ENCODE measurements at regions not wholly inside any gene's neighbourhood (a gene's known extent, or its start where the extent isn't known, plus 50 kb on each side); places are given as distances from the start of the nearest gene placed in this dataset.

GRCh38 chr22:49201046-49201970 is 626.4 kb downstream of the BRD1 start:
- no peak for TF ChIP-seq CTCF (conservative IDR thresholded peaks at IDR 0.05; ENCODE audit: low read length)
- no peak for TF ChIP-seq EZH2phosphoT487 (IDR thresholded peaks at IDR 0.05; ENCODE audit: borderline replicate concordance)
- H3K4me2 ChIP-seq (ENCODE audit: low read depth, low read length, poor library complexity, severe bottlenecking) = no peak overlapping the region
- H4K20me1 ChIP-seq (ENCODE audit: insufficient read depth, low read length, poor library complexity, severe bottlenecking) = no peaks in the 10 kb centered on the region
- H3K9me2 ChIP-seq (replicated peaks; ENCODE audit: low read depth, low read length) = no peaks in the 10 kb centered on the region
- H3K9ac ChIP-seq (ENCODE audit: low read depth, low read length, poor library complexity, severe bottlenecking) = no peak overlapping the region
- H3F3A ChIP-seq (ENCODE audit: low read depth) = no peaks in the 10 kb centered on the region
- H3K4me1 ChIP-seq (ENCODE audit: insufficient read depth, low read length, poor library complexity, severe bottlenecking) = no peaks in the 10 kb centered on the region
- no peak overlapping the region for H3K4me3 ChIP-seq (ENCODE audit: low read length, poor library complexity, severe bottlenecking)
- H3K36me3 ChIP-seq (ENCODE audit: insufficient read depth, low read length) = no peaks in the 10 kb centered on the region
- H2AFZ ChIP-seq (ENCODE audit: low read length) = no peak overlapping the region
- no peaks in the 10 kb centered on the region; the same call in 1 of the 2 replicates for H3K9me3 ChIP-seq (ENCODE audit: insufficient read depth, low read depth, low read length)
- H3K79me2 ChIP-seq (ENCODE audit: insufficient read depth, low read length) = no peaks in the 10 kb centered on the region
- no peaks in the 10 kb centered on the region for H3K27me3 ChIP-seq (ENCODE audit: insufficient read depth, low read length, poor library complexity, severe bottlenecking)

GRCh38 chr22:49199224-49199623 is 628.4 kb downstream of the BRD1 start:
- Histone ChIP-seq H3K4me2 (ENCODE audit: low read depth, low read length, poor library complexity, severe bottlenecking) (no peak overlapping the region), H3K9me2 (replicated peaks; ENCODE audit: low read depth, low read length) (no peaks in the 10 kb centered on the region), H4K20me1 (ENCODE audit: insufficient read depth, low read length, poor library complexity, severe bottlenecking) (no peaks in the 10 kb centered on the region), H3K4me3 (ENCODE audit: low read length, poor library complexity, severe bottlenecking) (no peak overlapping the region), H3K4me1 (ENCODE audit: insufficient read depth, low read length, poor library complexity, severe bottlenecking) (no peaks in the 10 kb centered on the region), H3K9me3 (ENCODE audit: insufficient read depth, low read depth, low read length) (no peaks in the 10 kb centered on the region; the same call in 1 of the 2 replicates), H3K79me2 (ENCODE audit: insufficient read depth, low read length) (no peaks in the 10 kb centered on the region), H3K9ac (ENCODE audit: low read depth, low read length, poor library complexity, severe bottlenecking) (no peak overlapping the region), H3K36me3 (ENCODE audit: insufficient read depth, low read length) (no peaks in the 10 kb centered on the region), H3F3A (ENCODE audit: low read depth) (no peaks in the 10 kb centered on the region), H2AFZ (ENCODE audit: low read length) (no peak overlapping the region), H3K27me3 (ENCODE audit: insufficient read depth, low read length, poor library complexity, severe bottlenecking) (no peaks in the 10 kb centered on the region)
- no peak for TF ChIP-seq EZH2phosphoT487 (IDR thresholded peaks at IDR 0.05; ENCODE audit: borderline replicate concordance)
- no peak for TF ChIP-seq CTCF (conservative IDR thresholded peaks at IDR 0.05; ENCODE audit: low read length)

DNA sequence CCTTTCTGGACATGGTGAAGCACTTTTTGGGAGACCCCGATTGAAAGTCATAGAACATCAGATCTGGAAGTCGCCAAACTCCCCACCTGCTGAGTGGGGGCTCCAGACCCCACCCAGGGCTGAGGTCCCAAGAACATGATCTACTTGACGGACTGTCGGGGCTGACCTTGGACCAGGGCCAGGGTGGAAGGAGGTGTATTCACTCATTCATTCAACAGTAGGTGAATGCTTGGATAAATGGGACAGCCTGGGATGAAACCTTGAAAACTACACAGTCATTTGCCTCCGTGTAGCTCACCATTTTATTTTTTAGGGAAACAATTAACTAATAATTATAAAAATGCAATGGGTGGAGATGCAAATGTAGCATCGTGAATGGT is 629.0 kb downstream of the BRD1 start:
- no peaks in the 10 kb centered on the region for H3K79me2 ChIP-seq (ENCODE audit: insufficient read depth, low read length)
- TF ChIP-seq CTCF (conservative IDR thresholded peaks at IDR 0.05; ENCODE audit: low read length) (no peak), EZH2phosphoT487 (IDR thresholded peaks at IDR 0.05; ENCODE audit: borderline replicate concordance) (no peak)

More for the DNA sequence above, 629.0 kb downstream of the BRD1 start:
- no peaks in the 10 kb centered on the region for H4K20me1 ChIP-seq (ENCODE audit: insufficient read depth, low read length, poor library complexity, severe bottlenecking)
- no peaks in the 10 kb centered on the region; the same call in 1 of the 2 replicates for H3K9me3 ChIP-seq (ENCODE audit: insufficient read depth, low read depth, low read length)
- no peaks in the 10 kb centered on the region for H3K27me3 ChIP-seq (ENCODE audit: insufficient read depth, low read length, poor library complexity, severe bottlenecking)
- H3K9me2 ChIP-seq (replicated peaks; ENCODE audit: low read depth, low read length) = no peaks in the 10 kb centered on the region
- H3K4me1 ChIP-seq (ENCODE audit: insufficient read depth, low read length, poor library complexity, severe bottlenecking) = no peaks in the 10 kb centered on the region
- no peak overlapping the region for H3K4me2 ChIP-seq (ENCODE audit: low read depth, low read length, poor library complexity, severe bottlenecking)
- no peak overlapping the region for H2AFZ ChIP-seq (ENCODE audit: low read length)
- H3K4me3 ChIP-seq (ENCODE audit: low read length, poor library complexity, severe bottlenecking) = no peak overlapping the region
- H3K9ac ChIP-seq (ENCODE audit: low read depth, low read length, poor library complexity, severe bottlenecking) = no peak overlapping the region
- no peaks in the 10 kb centered on the region for H3K36me3 ChIP-seq (ENCODE audit: insufficient read depth, low read length)
- no peaks in the 10 kb centered on the region for H3F3A ChIP-seq (ENCODE audit: low read depth)
